GM23338 (cell line): ENCODE measurements at regions not wholly inside any gene's neighbourhood (a gene's known extent, or its start where the extent isn't known, plus 50 kb on each side); places are given as distances from the start of the nearest gene placed in this dataset.

Experiments used
- CTCF ChIP-seq, 2 experiments: fragments of 200-600 bp in 1 of 2; sonication (generic) in 1 of 2; conservative IDR thresholded peaks; 2 replicates each; pipeline versions ENCODE4 v1.5.1 to v1.6.1; 2016 to 2017; ENCODE audit warnings: antibody characterized with exemption in 2 of 2, low read depth in 2 of 2, mild to moderate bottlenecking in 2 of 2, moderate library complexity in 1 of 2
- EZH2phosphoT487 ChIP-seq: fragments of 200-600 bp; sonication (generic); IDR thresholded peaks from one replicate; pipeline ENCODE4 v1.8.1; 2018; ENCODE audit warnings: antibody characterized with exemption; ENCODE audit not compliant: unreplicated experiment
- STAT1 ChIP-seq: IDR thresholded peaks from one replicate; pipeline ENCODE4 v1.6.1; 2016; ENCODE audit warnings: antibody characterized with exemption; ENCODE audit not compliant: unreplicated experiment

DNA sequence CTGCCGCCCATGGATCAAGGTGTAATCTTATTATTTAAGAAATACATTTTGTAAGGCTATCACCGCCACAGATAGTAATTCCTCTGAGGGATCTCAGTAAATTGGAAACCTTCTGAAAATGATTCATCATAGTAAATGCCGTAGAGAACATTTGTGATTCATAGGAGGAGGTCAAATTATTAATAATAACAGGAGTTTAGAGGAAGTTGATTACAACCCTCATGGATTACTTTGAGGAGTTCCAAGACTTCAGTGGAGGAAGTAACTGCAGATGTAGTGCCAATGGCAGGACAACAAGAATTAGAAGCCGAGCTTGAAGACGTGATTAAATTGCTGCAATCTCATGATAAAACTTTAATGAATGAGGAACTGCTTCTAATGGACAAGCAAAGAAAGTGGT lies 280.1 kb downstream of the PTPRC start:
- TF ChIP-seq CTCF (conservative IDR thresholded peaks at IDR 0.05; ENCODE audit: low read depth in 2 of 2) (no peak), EZH2phosphoT487 (no peak), STAT1 (no peak)
